ENCODE measurements at regions not wholly inside any gene's neighbourhood (a gene's known extent, or its start where the extent isn't known, plus 50 kb on each side); places are given as distances from the start of the nearest gene placed in this dataset.

DNA sequence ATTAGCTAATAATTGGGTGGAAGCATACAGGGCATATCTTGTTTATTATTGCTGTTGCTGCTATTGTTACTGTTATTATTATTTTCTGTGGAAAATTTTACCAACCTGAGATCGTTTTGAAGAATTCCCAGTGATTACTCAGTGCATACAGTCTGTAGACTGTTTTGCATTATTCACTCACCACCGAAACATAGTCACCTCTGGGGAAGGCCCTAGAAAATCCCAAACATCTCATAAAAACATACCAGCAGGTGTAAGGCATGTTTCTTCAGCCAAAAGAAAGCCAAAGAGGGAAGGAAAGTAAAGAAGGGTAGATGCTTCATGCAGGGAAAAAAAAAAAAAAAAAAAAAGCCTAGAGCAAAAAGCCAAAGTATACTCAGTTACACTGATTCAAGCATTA is 647.7 kb downstream of the BCL11A start:
- no peaks in the 10 kb centered on the region for H3K27me3 ChIP-seq (ENCODE audit: control insufficient read depth, insufficient read depth, low read length)

DNA sequence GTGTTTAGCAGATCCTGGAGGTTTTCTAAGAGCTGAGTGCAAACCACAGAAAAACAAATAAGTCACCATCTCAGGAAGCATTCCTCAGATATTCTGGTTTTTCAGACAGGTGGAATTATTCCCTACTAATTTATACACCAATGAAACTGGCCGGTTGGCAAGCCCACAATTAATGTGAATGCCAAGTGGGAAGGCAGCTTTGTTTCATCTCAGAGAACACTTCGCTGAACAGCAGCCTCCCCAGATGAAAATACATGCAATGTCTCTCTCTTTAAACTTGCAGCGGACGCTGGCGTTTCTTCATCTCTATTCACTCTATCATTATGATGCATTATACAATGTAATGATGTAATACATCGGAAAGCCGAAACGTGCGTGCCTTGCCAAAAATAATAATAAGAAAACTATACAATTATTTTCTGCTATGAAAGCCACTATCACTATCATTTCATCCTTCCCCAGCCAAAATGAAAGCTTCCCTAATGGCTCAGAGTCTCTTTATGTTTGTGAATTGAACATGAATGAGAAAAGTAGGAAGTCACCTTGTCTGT is 649.4 kb downstream of the BCL11A start:
- intact Hi-C loops (cut with micrococcal nuclease; ENCODE audit: unreplicated experiment), result no loop called here

More for the DNA sequence above, 647.7 kb downstream of the BCL11A start:
- ATAC-seq (no peak), DNase-seq (ENCODE audit: low read depth, low spot score) (no peak)
- Histone ChIP-seq H3K27ac (ENCODE audit: low read length) (no peak overlapping the region), H3K4me3 (ENCODE audit: low read depth in 2 of 2, low read length in 2 of 2) (no peak overlapping the region), H3K9me3 (ENCODE audit: control insufficient read depth, insufficient read depth, low read depth, low read length) (no peaks in the 10 kb centered on the region), H3K36me3 (ENCODE audit: control insufficient read depth, insufficient read depth, low read length) (no peaks in the 10 kb centered on the region), H3K4me1 (ENCODE audit: control insufficient read depth, insufficient read depth, low read length) (no peaks in the 10 kb centered on the region)
- in situ Hi-C loops (cut with HindIII; ENCODE audit: low pct_unique_long_range_greater_than_20kb, low sequenced_read_pairs), result no loop called here
- TF ChIP-seq, protein P1, sequence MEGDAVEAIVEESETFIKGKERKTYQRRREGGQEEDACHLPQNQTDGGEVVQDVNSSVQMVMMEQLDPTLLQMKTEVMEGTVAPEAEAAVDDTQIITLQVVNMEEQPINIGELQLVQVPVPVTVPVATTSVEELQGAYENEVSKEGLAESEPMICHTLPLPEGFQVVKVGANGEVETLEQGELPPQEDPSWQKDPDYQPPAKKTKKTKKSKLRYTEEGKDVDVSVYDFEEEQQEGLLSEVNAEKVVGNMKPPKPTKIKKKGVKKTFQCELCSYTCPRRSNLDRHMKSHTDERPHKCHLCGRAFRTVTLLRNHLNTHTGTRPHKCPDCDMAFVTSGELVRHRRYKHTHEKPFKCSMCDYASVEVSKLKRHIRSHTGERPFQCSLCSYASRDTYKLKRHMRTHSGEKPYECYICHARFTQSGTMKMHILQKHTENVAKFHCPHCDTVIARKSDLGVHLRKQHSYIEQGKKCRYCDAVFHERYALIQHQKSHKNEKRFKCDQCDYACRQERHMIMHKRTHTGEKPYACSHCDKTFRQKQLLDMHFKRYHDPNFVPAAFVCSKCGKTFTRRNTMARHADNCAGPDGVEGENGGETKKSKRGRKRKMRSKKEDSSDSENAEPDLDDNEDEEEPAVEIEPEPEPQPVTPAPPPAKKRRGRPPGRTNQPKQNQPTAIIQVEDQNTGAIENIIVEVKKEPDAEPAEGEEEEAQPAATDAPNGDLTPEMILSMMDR (IDR thresholded peaks at IDR 0.05), result no peak
- TF ChIP-seq TCF7L2 (IDR thresholded peaks at IDR 0.05; ENCODE audit: low read depth, low read length) (no peak), POLR2AphosphoS5 (IDR thresholded peaks at IDR 0.05; ENCODE audit: low read depth, low read length) (no peak), SIN3A (IDR thresholded peaks at IDR 0.05; ENCODE audit: borderline replicate concordance, insufficient read depth, low read depth, low read length) (no peak)
- TF ChIP-seq, protein P2, sequence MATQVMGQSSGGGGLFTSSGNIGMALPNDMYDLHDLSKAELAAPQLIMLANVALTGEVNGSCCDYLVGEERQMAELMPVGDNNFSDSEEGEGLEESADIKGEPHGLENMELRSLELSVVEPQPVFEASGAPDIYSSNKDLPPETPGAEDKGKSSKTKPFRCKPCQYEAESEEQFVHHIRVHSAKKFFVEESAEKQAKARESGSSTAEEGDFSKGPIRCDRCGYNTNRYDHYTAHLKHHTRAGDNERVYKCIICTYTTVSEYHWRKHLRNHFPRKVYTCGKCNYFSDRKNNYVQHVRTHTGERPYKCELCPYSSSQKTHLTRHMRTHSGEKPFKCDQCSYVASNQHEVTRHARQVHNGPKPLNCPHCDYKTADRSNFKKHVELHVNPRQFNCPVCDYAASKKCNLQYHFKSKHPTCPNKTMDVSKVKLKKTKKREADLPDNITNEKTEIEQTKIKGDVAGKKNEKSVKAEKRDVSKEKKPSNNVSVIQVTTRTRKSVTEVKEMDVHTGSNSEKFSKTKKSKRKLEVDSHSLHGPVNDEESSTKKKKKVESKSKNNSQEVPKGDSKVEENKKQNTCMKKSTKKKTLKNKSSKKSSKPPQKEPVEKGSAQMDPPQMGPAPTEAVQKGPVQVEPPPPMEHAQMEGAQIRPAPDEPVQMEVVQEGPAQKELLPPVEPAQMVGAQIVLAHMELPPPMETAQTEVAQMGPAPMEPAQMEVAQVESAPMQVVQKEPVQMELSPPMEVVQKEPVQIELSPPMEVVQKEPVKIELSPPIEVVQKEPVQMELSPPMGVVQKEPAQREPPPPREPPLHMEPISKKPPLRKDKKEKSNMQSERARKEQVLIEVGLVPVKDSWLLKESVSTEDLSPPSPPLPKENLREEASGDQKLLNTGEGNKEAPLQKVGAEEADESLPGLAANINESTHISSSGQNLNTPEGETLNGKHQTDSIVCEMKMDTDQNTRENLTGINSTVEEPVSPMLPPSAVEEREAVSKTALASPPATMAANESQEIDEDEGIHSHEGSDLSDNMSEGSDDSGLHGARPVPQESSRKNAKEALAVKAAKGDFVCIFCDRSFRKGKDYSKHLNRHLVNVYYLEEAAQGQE (IDR thresholded peaks at IDR 0.05; ENCODE audit: insufficient read depth in 1 of 2, low read depth in 2 of 2, low read length in 1 of 2), result no peak
- intact Hi-C loops (cut with micrococcal nuclease; ENCODE audit: unreplicated experiment), result no loop called here
- ChIA-PET POLR2A (no interaction called here), CTCF (no interaction called here)
- no TSS peak for BruUV-seq (replicated peaks)

More for the DNA sequence above, 649.4 kb downstream of the BCL11A start:
- H3K4me3 ChIP-seq (ENCODE audit: low read depth in 2 of 2, low read length in 2 of 2), result no peak overlapping the region
- DNase-seq (ENCODE audit: low read depth, low spot score), result no peak
- BruUV-seq (replicated peaks), result no TSS peak
- H3K36me3 ChIP-seq (ENCODE audit: control insufficient read depth, insufficient read depth, low read length), result no peaks in the 10 kb centered on the region
- H3K4me1 ChIP-seq (ENCODE audit: control insufficient read depth, insufficient read depth, low read length), result no peaks in the 10 kb centered on the region
- in situ Hi-C loops (cut with HindIII; ENCODE audit: low pct_unique_long_range_greater_than_20kb, low sequenced_read_pairs), result no loop called here
- CTCF ChIA-PET, result no interaction called here
- POLR2A ChIA-PET, result no interaction called here
- TF ChIP-seq, protein P2 (IDR thresholded peaks at IDR 0.05; ENCODE audit: insufficient read depth in 1 of 2, low read depth in 2 of 2, low read length in 1 of 2), result no peak
- TF ChIP-seq SIN3A (IDR thresholded peaks at IDR 0.05; ENCODE audit: borderline replicate concordance, insufficient read depth, low read depth, low read length), result no peak
- no peak for TF ChIP-seq POLR2AphosphoS5 (IDR thresholded peaks at IDR 0.05; ENCODE audit: low read depth, low read length)
- TF ChIP-seq TCF7L2 (IDR thresholded peaks at IDR 0.05; ENCODE audit: low read depth, low read length), result no peak
- TF ChIP-seq, protein P1 (IDR thresholded peaks at IDR 0.05), result no peak
- no peak overlapping the region for H3K27ac ChIP-seq (ENCODE audit: low read length)
- H3K27me3 ChIP-seq (ENCODE audit: control insufficient read depth, insufficient read depth, low read length), result no peaks in the 10 kb centered on the region
- ATAC-seq, result no peak
- H3K9me3 ChIP-seq (ENCODE audit: control insufficient read depth, insufficient read depth, low read depth, low read length), result no peaks in the 10 kb centered on the region
